HUES64 (cell line): ENCODE measurements at regions not wholly inside any gene's neighbourhood (a gene's known extent, or its start where the extent isn't known, plus 50 kb on each side); places are given as distances from the start of the nearest gene placed in this dataset.
"Not testable (repeated sequence)": the region's sequence is repeated elsewhere in the genome, so short reads cannot be mapped to it uniquely, and the experiment has no call there.

Experiments
- H3K27ac ChIP-seq: 2 replicates; pipeline ENCODE4 v1.7.0; 2013; ENCODE audit warnings: low read depth, low read length, inconsistent platforms
- H3K27me3 ChIP-seq: 2 replicates; pipeline ENCODE4 v1.6.1; 2013; ENCODE audit warnings: mild to moderate bottlenecking, low read length; ENCODE audit not compliant: insufficient read depth
- H3K36me3 ChIP-seq: 2 replicates; pipeline ENCODE4 v1.6.1; 2013; ENCODE audit warnings: mild to moderate bottlenecking, low read length; ENCODE audit not compliant: insufficient read depth
- H3K4me1 ChIP-seq: 2 replicates; pipeline ENCODE4 v1.6.1; 2013; ENCODE audit warnings: mild to moderate bottlenecking, low read length, moderate library complexity; ENCODE audit not compliant: insufficient read depth
- H3K4me3 ChIP-seq: 2 replicates; pipeline ENCODE4 v1.5.1; 2013; ENCODE audit warnings: mild to moderate bottlenecking, low read length, moderate library complexity
- H3K9ac ChIP-seq: 2 replicates; pipeline ENCODE4 v1.6.1; 2013; ENCODE audit warnings: mild to moderate bottlenecking, low read depth, low read length
- H3K9me3 ChIP-seq: 2 replicates; pipeline ENCODE4 v1.6.1; 2013; ENCODE audit warnings: low read depth, low read length; ENCODE audit not compliant: insufficient read depth
- WGBS: fragments of 150-250, 120-280 bp; methylation state at CpG from one replicate; pipeline ENCODE4 v1.1.7; 2013; ENCODE audit warnings: missing lambda C conversion rate; 5-methylcytosine and 5-hydroxymethylcytosine counted together

DNA sequence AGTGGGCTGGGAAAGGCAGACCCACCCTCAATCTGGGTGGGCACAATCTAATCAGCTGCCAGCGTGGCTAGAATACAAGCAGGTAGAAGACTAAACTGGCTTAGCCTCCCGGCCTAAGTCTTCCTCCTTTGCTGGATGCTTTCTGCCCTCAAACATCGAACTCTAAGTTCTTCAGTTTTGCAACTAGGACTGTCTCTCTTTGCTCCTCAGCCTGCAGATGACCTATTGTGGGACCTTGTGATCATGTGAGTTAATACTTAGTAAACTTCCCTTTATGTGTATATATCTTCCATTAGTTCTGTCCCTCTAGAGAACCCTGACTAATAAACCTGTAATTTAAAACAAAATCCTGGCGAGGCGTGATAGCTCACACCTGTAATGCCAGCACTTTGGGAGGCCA lies 51.8 kb upstream of the SLC39A8 start:
- H3K27me3 ChIP-seq, H3K4me1 ChIP-seq, H3K36me3 ChIP-seq, H3K27ac ChIP-seq, H3K4me3 ChIP-seq, H3K9me3 ChIP-seq, H3K9ac ChIP-seq: not testable (repeated sequence)
- WGBS, result 93% methylated on average over 5 of the region's 5 CpGs

DNA sequence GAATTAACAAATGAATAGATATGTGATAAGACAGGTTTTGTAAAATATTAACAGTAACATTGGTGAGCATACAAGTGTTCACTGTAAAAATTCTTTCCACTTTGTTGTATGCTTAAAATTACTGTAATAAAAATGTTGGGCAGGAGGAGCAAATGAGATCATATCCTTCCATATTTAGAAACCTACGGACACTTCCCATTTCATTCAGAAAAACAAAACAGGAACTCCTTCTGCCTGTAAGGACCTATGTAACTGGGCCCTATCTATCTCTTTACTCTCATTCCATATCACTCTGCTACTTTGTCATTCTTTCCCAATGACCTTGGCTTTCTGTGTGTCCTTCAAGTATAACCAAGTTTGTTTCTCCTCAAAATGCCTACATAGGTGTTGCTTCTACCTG lies 53.7 kb upstream of the SLC39A8 start:
- Histone ChIP-seq H3K9ac (no peak overlapping the region), H3K9me3 (no peaks in the 10 kb centered on the region), H3K27ac (no peak overlapping the region), H3K36me3 (no peaks in the 10 kb centered on the region), H3K4me1 (no peaks in the 10 kb centered on the region), H3K4me3 (no peak overlapping the region), H3K27me3 (no peaks in the 10 kb centered on the region)
- WGBS, result 94% methylated on average over 1 of the region's 1 CpG

DNA sequence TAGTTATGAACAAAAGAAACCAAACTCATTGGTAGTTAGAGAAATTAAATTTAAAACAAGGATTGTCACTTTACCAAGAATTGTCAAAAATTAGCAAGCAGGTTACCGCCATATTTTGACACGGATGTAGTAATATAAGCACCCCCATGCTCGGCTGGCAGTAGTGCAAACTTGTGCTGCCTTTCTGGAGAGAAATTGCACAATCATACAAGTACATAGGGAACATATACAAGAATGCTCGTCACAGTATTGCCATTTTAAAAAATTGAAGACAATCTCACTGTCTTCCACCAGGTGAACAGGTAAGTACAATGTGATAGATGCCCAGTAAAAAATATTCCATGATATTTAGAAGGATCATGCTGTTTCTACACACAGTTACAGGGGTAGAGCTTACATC lies 55.6 kb upstream of the SLC39A8 start:
- H3K9ac ChIP-seq, result no peak overlapping the region
- H3K9me3 ChIP-seq, result no peaks in the 10 kb centered on the region
- no peaks in the 10 kb centered on the region for H3K36me3 ChIP-seq
- H3K4me3 ChIP-seq, result no peak overlapping the region
- 95% methylated on average over 4 of the region's 4 CpGs for WGBS
- no peaks in the 10 kb centered on the region for H3K4me1 ChIP-seq
- no peaks in the 10 kb centered on the region for H3K27me3 ChIP-seq
- no peak overlapping the region for H3K27ac ChIP-seq

DNA sequence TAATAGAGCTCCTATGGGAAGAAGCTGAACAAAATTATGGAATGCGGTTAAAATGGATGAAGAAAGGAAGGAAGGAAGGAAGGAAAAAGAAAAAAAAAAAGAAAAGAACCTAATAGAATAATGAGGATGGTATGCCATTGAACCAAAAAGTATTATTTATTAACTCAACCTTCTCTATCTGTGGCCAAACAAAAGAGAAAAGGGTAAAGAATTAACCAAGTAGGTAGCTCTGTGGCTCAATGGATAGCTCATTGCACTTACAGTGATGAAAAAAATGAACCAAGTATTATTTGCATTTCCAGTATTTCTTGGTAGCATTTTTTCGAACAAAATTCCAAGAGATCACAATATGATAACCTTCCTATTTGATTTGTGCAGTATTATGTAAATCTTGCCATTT lies 56.9 kb upstream of the SLC39A8 start:
- 89% methylated on average over 2 of the region's 2 CpGs for WGBS
- no peaks in the 10 kb centered on the region for H3K4me1 ChIP-seq
- H3K27me3 ChIP-seq, result no peaks in the 10 kb centered on the region
- H3K27ac ChIP-seq, result no peak overlapping the region
- H3K9me3 ChIP-seq, result no peaks in the 10 kb centered on the region
- no peaks in the 10 kb centered on the region for H3K36me3 ChIP-seq
- no peak overlapping the region for H3K9ac ChIP-seq
- H3K4me3 ChIP-seq, result no peak overlapping the region

DNA sequence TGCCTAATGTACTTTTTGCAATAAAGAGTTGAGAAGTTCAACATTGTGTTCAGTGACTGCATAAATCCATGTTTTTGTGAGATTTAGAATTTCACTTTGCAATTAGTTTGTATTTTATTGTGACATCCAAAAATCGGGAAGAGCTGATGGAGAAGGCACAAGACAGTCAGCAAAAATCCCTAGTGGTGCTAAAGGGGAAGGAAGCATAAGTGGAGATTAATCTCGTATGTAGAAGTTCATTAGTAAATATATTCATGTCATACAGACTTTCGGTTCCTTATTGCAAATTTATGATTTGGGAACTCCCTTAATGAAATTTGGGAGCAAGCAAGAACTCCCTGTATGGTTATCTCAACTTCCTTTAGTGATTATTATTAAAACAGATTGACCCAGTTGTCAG lies 57.8 kb upstream of the SLC39A8 start:
- Histone ChIP-seq H3K27me3 (no peaks in the 10 kb centered on the region), H3K4me1 (no peaks in the 10 kb centered on the region), H3K27ac (no peak overlapping the region), H3K4me3 (no peak overlapping the region), H3K9ac (no peak overlapping the region), H3K36me3 (no peaks in the 10 kb centered on the region), H3K9me3 (no peaks in the 10 kb centered on the region)
- 94% methylated on average over 2 of the region's 3 CpGs for WGBS

DNA sequence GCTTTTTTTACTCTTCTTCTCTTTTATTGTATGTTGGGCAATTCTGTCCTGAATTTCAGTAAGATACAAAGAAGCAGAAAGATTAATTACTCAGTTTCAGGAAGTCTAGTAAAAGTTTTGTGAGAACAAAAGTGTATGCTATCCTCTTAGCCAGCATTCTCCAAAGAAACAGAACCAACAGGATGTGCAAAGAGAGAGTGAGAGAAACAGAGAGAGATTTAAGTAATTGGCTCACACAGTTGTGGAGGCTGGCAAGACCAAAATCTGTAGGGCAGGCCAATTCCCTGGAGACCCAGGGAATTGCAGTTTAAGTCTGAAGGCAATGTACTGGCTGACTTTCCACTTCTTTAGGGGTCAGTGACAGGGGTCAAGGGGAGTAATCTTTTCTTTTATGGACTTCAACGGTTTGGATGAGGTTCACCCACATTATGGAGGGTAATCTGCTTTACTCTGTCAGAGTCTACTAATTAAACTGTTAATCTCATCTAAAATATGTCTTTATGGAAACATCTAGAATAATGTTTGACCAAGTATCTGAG lies 59.2 kb upstream of the SLC39A8 start:
- Histone ChIP-seq H3K9me3 (no peaks in the 10 kb centered on the region), H3K27ac (no peak overlapping the region), H3K4me3 (no peak overlapping the region), H3K4me1 (no peaks in the 10 kb centered on the region), H3K9ac (no peak overlapping the region), H3K36me3 (no peaks in the 10 kb centered on the region), H3K27me3 (no peaks in the 10 kb centered on the region)
- WGBS, result 100% methylated on average over 1 of the region's 1 CpG

DNA sequence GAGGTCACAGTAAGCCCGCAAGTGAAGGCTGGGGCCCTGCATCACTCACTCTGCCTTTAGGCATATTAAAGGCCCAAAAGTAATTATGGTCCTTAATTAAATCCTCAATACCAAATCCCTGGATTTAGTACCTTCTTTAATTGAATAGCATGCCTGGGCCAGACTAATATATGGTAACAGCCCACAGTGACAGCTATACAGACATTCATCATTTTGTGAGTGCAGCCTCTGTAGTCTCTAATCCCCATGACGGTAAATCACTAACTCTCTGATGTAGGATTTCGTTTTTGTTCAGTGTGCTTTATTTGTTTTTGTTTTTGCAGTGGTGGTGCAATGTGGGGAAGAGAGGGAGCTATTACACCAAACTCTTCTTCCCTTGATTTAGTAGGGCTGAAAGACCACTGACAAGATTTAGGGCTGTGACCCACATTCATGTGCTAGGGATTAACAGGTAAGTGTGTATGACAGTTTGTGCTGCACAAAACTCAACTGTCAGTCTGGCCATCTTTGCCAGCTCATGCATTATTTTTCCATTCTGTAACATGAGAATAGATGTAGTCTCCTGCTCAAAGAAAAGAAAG lies 60.6 kb upstream of the SLC39A8 start:
- H3K36me3 ChIP-seq, result no peaks in the 10 kb centered on the region
- no peak overlapping the region for H3K4me3 ChIP-seq
- H3K27me3 ChIP-seq, result no peaks in the 10 kb centered on the region
- WGBS, result 80% methylated on average over 3 of the region's 3 CpGs
- no peak overlapping the region for H3K27ac ChIP-seq
- no peaks in the 10 kb centered on the region for H3K9me3 ChIP-seq
- no peaks in the 10 kb centered on the region for H3K4me1 ChIP-seq
- no peak overlapping the region for H3K9ac ChIP-seq

DNA sequence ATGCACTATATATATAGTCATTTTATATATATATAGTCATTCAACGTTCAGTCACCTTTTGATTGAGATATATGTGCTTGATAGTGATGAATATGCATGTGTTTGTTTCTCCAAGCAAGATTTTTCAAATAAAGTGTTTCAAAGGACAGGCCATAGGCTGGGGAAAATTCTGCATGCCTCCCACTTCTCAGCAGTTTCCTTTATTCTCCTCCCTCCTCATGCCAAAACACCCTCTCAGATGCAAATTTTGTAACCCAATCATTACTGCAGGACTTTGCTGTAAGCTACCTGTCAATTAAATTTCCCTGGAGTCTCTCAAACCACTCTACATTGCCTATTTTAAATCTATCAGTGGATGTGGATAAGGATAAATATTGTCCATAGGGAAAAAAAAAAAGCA lies 65.6 kb upstream of the SLC39A8 start:
- not testable (repeated sequence) for H3K9ac ChIP-seq, H3K4me3 ChIP-seq, H3K36me3 ChIP-seq, H3K9me3 ChIP-seq, H3K27me3 ChIP-seq, H3K27ac ChIP-seq, H3K4me1 ChIP-seq
- no CpG with 5 or more reads among the region's 1 CpG for WGBS

DNA sequence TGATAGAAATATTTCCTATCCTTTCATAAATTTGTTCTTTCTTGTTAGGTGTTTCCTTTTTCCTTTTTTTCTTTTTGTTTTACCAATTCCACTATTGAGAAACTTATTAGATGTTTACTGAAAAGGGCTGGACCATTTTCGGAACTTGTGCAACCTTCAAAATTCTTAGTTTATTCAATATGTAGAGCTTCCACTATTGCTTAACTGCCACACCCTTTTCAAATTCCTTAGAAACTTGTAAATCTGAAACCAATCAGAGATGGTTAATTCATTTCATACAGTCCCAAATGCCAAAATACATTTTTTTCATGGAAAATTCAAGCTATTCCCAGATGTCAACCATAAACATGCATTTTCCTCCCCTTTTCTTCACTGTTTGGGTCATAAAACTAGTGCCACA lies 66.1 kb upstream of the SLC39A8 start:
- no peaks in the 10 kb centered on the region for H3K27me3 ChIP-seq
- no peak overlapping the region for H3K9ac ChIP-seq
- H3K4me1 ChIP-seq, result no peaks in the 10 kb centered on the region
- no peaks in the 10 kb centered on the region for H3K9me3 ChIP-seq
- no peak overlapping the region for H3K4me3 ChIP-seq
- H3K27ac ChIP-seq, result no peak overlapping the region
- no peaks in the 10 kb centered on the region for H3K36me3 ChIP-seq
- WGBS, result 100% methylated on average over 1 of the region's 1 CpG

DNA sequence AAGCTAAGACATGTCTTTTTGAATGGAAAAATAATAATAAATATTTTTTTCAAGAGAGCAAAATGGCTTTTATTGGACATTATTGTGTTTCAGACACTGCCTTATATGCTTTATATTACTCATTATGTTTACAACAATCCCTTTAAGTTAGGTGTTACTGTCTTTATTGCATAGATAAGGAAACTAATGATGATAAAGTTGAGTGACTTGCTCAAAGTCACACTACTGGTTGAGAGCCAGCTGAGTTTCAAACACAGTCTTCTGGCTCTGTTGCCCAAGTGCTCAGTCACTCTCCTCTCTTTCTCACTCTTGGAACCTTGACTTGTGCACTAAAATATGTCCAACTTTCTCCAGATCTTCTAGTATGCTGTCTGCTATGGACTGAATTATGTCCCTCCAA lies 71.5 kb upstream of the SLC39A8 start:
- H3K4me3 ChIP-seq, result no peak overlapping the region
- no peaks in the 10 kb centered on the region for H3K36me3 ChIP-seq
- no peaks in the 10 kb centered on the region for H3K9me3 ChIP-seq
- H3K27me3 ChIP-seq, result no peaks in the 10 kb centered on the region
- no peaks in the 10 kb centered on the region for H3K4me1 ChIP-seq
- H3K9ac ChIP-seq, result no peak overlapping the region
- no peak overlapping the region for H3K27ac ChIP-seq

DNA sequence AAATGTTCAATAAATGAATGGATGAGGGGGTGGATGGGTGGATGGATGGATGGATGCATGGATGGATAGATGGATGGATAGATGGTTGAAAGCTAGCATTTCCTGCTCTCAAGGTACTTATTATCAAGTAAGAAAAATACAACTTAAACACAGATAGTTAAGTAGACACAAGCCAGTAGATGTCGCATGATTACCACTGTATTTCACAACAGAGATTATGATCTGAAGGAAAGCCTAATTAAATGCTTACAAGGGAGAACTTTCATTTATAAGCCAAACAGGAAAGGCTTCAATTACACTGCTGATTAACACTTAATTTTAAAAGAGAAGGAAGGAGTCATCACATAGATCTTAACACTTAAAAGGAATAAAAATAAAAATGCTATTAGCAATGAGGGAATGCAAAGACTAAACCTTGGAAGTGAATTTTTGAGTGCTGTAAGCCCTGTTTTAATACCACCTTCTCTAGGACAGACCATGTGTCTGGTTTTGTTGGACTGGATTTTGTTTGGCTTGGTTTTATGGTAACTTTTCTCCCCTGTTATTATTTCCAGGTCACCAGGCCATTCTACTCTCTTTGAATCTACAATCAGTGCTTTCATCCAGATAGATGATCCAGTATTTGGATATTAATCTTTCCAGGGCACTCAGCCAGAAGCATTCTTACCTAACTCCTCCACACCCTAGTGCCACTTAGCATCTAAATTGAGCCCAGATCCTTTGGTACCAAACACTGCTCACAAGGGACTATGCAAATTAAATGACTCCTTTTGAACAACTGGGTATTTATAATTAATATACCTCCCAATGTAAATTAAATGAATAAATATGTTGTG lies 75.5 kb upstream of the SLC39A8 start:
- H3K4me3 ChIP-seq, result no peak overlapping the region
- 100% methylated on average over 1 of the region's 1 CpG for WGBS
- H3K27me3 ChIP-seq, result no peaks in the 10 kb centered on the region
- no peaks in the 10 kb centered on the region for H3K36me3 ChIP-seq
- H3K9me3 ChIP-seq, result no peaks in the 10 kb centered on the region; the same call in 1 of the 2 replicates
- no peak overlapping the region for H3K27ac ChIP-seq
- no peaks in the 10 kb centered on the region for H3K4me1 ChIP-seq
- no peak overlapping the region for H3K9ac ChIP-seq
